HG02759 (cell line): ENCODE measurements at regions not wholly inside any gene's neighbourhood (a gene's known extent, or its start where the extent isn't known, plus 50 kb on each side); places are given as distances from the start of the nearest gene placed in this dataset.

Experiments used
- ATAC-seq: cut with Tn5 transposase; IDR thresholded peaks from one replicate; pipeline ENCODE4 v1.9.1; 2021; ENCODE audit warnings: mild to moderate bottlenecking, moderate library complexity; ENCODE audit not compliant: unreplicated experiment

DNA sequence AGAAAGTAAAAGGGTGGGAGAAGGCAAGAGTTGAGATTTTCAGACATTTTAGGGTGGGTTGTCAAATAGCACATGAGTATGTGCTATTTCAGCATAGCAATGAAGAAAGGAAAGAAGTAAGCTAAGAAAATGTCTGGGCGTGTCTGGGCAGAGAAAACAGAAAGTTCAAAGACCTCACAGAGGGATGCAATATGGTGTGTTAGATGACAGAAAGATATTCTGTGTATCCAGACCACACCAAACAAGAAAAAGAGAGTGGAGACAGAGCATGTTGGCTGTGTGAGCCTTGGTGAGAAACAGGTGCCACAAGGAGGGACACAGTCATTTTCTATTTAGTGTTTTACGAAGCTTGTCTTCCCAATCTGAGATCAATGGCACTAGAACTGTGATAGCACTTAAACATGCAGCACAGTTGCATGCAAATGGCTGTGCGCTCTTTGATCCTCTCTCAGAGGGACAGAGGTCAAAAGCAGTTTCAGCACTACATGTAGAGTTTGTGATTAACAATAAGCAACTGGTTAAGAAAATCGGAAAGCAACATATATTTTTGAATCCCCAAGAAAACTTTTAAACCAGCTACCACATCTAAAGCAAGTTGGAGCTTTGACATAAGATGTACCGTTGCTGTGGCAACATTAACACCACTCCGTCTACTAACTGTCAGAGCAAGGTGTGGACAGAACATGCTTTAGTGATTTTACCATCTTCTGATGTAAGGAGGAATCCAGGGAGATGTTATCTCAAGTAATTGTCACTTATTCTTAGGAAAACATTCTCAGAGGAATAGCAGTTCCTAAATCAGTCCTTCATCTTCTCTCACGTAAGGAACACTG, 515.5 kb upstream of the NOX3 start:
- ATAC-seq: no peak

DNA sequence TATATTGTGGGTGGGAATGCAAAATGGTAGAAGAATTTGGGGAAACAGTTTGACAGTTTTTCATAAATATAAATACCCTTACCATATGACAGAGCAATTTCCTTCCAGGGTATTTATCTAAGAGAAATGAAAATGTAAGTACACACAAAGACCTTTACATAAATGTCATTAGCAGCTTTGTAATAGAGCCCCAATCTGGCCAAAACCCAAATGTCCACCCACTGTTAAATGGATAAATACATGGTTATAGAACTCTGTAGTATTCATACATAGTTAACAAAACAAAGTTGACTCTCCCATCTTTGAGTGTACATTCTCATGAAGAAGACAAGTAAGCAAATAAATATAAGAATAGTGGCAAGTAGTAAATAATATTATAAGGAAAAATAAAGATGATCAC, 514.8 kb upstream of the NOX3 start:
- ATAC-seq: no peak

DNA sequence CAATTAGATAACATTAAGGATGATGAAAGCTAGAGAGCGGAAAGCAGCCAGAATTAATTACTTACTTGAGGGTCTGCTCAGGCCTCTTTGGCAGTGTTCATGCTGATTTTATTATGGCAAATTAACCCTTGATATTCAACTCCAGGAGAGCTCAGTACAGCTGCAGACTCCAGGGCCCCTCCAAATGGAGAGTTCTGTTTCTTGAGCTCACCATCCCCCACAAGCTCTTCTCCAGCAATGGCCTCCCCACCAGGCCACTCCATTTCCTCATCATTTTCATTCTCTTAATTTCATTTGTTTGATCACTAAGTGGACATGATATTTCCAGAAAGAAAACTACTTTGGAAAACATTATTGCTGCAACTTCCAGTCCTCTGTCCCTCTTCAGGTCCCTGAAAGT, 513.3 kb upstream of the NOX3 start:
- ATAC-seq: no peak

- no peak for ATAC-seq
Observed at GRCh38 chr6:155967322-155967721, 511.7 kb upstream of the NOX3 start.

- ATAC-seq: no peak
Observed at GRCh38 chr6:155964544-155964943, 508.9 kb upstream of the NOX3 start.

- no peak for ATAC-seq
Observed at GRCh38 chr6:155962276-155962675, 506.6 kb upstream of the NOX3 start.

DNA sequence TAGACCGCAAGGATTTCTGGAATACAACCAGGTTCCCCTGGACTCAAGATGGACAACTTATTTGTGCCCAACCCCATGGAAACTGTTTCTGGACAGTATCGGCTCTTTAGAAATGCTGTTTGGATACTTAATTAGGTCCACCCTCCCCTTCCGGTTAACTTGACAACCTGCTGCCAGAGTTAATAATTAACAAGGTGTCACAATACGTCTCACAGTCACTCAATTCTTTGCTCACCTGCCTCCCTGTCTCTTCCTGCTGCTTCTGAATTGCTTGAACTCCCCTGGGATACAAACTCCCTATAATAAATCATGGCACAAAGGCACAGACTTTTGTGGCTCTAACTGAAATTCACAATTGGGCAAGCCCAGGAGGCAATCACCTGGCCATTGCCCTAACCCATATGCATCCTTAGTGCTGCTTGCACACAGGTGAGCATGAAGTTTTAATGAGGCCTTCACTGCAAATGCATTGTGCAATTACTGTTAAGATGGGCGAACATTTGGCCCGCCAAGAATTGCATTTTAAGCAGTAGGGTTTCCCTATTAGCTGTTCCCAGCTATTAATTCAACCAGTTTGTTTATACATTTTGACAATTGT, 504.4 kb upstream of the NOX3 start:
- no peak for ATAC-seq

GRCh38 chr6:155958550-155958949, 502.9 kb upstream of the NOX3 start:
- no peak for ATAC-seq

GRCh38 chr6:155955038-155955437, 499.4 kb upstream of the NOX3 start:
- no peak for ATAC-seq

GRCh38 chr6:155954149-155954548, 498.5 kb upstream of the NOX3 start:
- no peak for ATAC-seq

GRCh38 chr6:155949256-155949655, 493.6 kb upstream of the NOX3 start:
- ATAC-seq: no peak

GRCh38 chr6:155946860-155947259, 491.2 kb upstream of the NOX3 start:
- ATAC-seq: no peak

- ATAC-seq: no peak
Observed at GRCh38 chr6:155943635-155944034, 488.0 kb upstream of the NOX3 start.

DNA sequence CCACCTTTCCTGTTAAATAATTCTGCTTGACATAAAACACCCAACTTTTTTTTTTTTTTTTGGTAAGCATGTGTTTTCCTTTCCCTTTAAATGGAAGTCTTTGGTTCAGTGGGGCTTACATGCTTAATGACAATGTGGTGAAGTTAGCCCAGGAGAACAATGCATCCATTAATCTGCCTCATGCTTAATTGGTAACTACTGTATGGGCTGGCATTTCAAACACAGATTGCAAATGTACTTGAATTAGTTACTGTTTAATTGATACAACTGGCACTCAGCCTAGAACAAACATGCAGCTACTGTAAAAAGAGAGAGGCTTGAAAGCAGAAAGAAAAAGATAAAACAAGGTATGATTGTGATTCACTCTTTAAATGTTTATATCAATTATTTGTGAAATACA, 483.6 kb upstream of the NOX3 start:
- ATAC-seq: no peak

DNA sequence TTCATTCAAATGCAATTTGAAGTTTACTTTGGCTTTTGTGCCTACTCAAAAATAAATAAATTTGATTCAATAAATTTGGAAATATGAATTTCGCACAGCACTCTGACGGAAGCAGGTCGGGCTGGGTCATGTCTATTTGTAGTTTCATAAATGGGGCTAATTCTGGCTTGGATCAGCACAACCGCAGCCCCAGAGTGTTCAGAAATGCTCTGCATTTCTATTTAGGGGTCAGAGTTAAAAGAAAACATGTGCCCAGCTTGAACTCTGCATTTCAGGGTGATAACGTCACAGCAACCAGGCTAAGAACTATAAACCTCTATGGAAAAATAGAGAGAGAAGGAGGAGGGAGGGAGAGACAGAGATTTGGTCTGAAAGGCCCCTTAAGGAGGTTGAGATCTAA, 480.9 kb upstream of the NOX3 start:
- no peak for ATAC-seq

DNA sequence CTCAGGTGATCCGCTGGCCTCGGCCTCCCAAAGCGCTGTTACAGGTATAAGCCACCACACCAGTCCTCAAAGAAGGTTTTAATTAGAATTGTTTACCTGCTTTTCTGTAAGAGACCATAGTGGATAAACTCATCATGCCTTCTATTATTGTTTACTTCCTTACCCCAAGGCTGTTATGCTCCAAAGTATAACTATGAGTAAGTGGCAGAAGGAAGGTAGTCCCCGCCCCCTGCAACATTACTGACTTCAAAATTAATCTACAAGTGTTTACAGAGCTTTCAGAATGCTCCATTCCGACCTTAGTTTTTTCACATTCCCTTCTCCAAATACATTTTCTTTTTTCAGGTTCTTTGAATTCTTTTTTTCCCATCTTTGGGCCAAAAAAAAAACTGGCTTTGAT, 480.5 kb upstream of the NOX3 start:
- ATAC-seq: no peak

GRCh38 chr6:155916846-155917624, 461.4 kb upstream of the NOX3 start:
- ATAC-seq: no peak

DNA sequence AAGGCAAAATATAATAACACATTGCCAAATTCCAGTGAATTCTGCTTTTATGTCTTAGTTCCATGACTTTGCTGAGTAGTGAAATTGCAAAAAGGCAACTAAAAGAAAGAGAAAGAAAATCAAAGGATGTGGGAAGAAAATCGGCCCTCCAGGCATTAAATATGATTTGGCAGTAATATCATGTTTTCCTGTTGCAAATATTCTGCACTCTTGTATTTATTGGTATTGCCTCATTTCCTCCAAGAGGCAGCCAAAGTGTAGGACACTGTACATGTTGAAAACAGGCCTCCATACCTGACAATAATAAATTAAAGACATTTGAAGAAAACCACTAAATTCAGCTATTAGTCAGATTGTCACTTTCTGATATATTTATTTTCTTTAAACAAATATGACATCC, 460.0 kb upstream of the NOX3 start:
- ATAC-seq: no peak

- ATAC-seq: no peak
Observed at GRCh38 chr6:155913816-155914215, 458.2 kb upstream of the NOX3 start.

GRCh38 chr6:155909710-155910109, 454.1 kb upstream of the NOX3 start:
- ATAC-seq: no peak

DNA sequence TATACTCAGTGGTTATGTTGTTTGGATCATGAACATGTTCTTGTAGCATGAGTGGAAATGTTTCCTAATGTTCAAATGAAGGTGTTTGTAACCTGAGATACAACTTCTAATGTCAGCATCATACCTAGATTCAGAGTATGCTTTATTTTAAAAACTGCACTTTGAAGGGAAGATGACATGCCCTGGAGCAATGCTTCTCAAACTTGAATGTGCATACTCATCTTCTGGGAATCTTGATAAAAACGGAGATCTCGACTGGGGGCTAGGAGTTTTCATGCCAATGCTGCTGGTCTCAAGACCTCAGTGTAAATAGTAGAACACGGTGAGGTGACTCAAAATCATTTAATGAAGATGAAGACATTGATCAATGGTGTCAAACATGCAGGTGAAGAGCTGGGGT, 440.0 kb upstream of the NOX3 start:
- ATAC-seq: no peak

DNA sequence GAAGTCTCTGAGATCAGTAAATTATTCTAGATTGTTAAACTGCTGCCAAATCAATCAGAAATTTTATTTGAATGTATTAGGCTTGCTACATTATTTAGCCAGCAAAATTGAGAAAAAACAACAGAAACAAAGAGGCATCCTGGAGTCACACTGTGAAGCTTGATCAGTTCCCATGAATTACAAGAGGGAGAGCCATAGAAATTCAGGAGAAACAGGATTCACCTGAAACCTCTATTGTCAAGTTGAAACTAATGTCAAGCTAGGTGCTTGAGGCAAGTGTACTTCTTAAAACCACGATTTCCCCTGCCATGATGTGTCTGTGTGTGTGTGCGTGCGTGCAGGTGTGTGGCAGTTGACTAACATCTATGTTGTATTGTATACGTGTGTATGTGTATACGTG, 439.1 kb upstream of the NOX3 start:
- no peak for ATAC-seq
